ENCODE measurements at regions not wholly inside any gene's neighbourhood (a gene's known extent, or its start where the extent isn't known, plus 50 kb on each side); places are given as distances from the start of the nearest gene placed in this dataset.

- H3K27me3 ChIP-seq (replicated peaks in 1 of 4; ENCODE audit: control insufficient read depth in 3 of 4, extremely low read depth in 1 of 4, insufficient read depth in 3 of 4, low read length in 3 of 4): peaks cover 0 to 1% (median 0%) of the 10 kb centered on the region in 4 experiments; a peak in 1 of 7 replicates
- no peaks in the 10 kb centered on the region; a peak in 1 of 7 replicates for H3K4me1 ChIP-seq (replicated peaks in 1 of 4; ENCODE audit: control insufficient read depth in 3 of 4, insufficient read depth in 4 of 4, low read length in 3 of 4)
- no peaks in the 10 kb centered on the region for H4K20me1 ChIP-seq (replicated peaks in 1 of 2; ENCODE audit: control insufficient read depth in 1 of 2, insufficient read depth in 2 of 2, low read length in 2 of 2)
- DNase-seq (ENCODE audit: low read depth in 1 of 2, low spot score in 2 of 2) (no peak), FAIRE-seq (no peak)
- WGBS, 2 experiments (ENCODE audit: extremely low coverage in 1 of 2, insufficient coverage in 1 of 2, insufficient read length in 1 of 2, insufficient replicate concordance in 2 of 2, low coverage in 1 of 2, low lambda C conversion rate in 2 of 2, missing lambda C conversion rate in 1 of 2): 89% methylated on average over 5 of the region's 5 CpGs; no CpG with 5 or more reads in 1 of the 2 experiments
- ChIA-PET POLR2A (ENCODE audit: partially characterized antibody) (no interaction called here), CTCF (ENCODE audit: partially characterized antibody) (interaction anchor here (2.0 kb wide), 1 partner anchor 92 kb away, joined by 7 read pairs; no protein-coding TSS in a partner anchor)
- no peak overlapping the region for H2AFZ ChIP-seq (ENCODE audit: low read length)
- H4K5ac ChIP-seq (ENCODE audit: insufficient read length, low read depth, low read length): no peak overlapping the region
- no peak overlapping the region for H2BK120ac ChIP-seq (replicated peaks; ENCODE audit: low read depth, low read length)
- H4K91ac ChIP-seq (replicated peaks; ENCODE audit: insufficient read length, low read length): no peak overlapping the region
- no peak overlapping the region for H3K9ac ChIP-seq (replicated peaks in 1 of 4; ENCODE audit: extremely low read depth in 1 of 4, low read depth in 3 of 4, low read length in 3 of 4)
- TF ChIP-seq NANOG (IDR thresholded peaks at IDR 0.05; ENCODE audit: insufficient read depth, low read depth, low read length, poor library complexity, severe bottlenecking) (no peak), PHF8 (conservative IDR thresholded peaks at IDR 0.05; ENCODE audit: low read depth, low read length) (no peak), MAX (IDR thresholded peaks at IDR 0.05) (no peak)
- no peak overlapping the region for H3K56ac ChIP-seq (replicated peaks; ENCODE audit: insufficient read length, low read depth, low read length)
- H3K27ac ChIP-seq (ENCODE audit: low read depth, low read length): no peak overlapping the region
- no peaks in the 10 kb centered on the region for H3K9me3 ChIP-seq (ENCODE audit: insufficient read depth in 2 of 2, low read depth in 1 of 2, low read length in 1 of 2)
- H3K79me1 ChIP-seq (ENCODE audit: low read depth, low read length): no peaks in the 10 kb centered on the region
- H3K23me2 ChIP-seq (ENCODE audit: low read depth, low read length): no peaks in the 10 kb centered on the region
- no peak overlapping the region for H2BK12ac ChIP-seq (ENCODE audit: low read depth, low read length)
- H3K23ac ChIP-seq (ENCODE audit: insufficient read length): no peak overlapping the region
- H2BK20ac ChIP-seq (ENCODE audit: low read length): no peak overlapping the region
- H2BK5ac ChIP-seq (ENCODE audit: low read depth, low read length): no peak overlapping the region
- H3K4me3 ChIP-seq (ENCODE audit: extremely low read depth in 1 of 4, insufficient read depth in 2 of 4, low read depth in 3 of 4, low read length in 4 of 4): no peak overlapping the region
- H3K36me3 ChIP-seq (ENCODE audit: control insufficient read depth in 2 of 4, insufficient read depth in 4 of 4, low read length in 3 of 4): no peaks in the 10 kb centered on the region
- H3K14ac ChIP-seq (ENCODE audit: insufficient read length): no peak overlapping the region
- no peaks in the 10 kb centered on the region for H3K79me2 ChIP-seq (ENCODE audit: control insufficient read depth in 1 of 2, insufficient read depth in 2 of 2, low read length in 2 of 2)
- H3K4ac ChIP-seq (replicated peaks; ENCODE audit: insufficient read length, low read depth, low read length): no peak overlapping the region
- H2BK15ac ChIP-seq (ENCODE audit: low read length): no peak overlapping the region
- H4K8ac ChIP-seq (ENCODE audit: extremely low read depth, insufficient read depth, low read length): no peak overlapping the region; the same call in 1 of the 2 replicates
- H2AK5ac ChIP-seq (ENCODE audit: low read depth, low read length): no peak overlapping the region
- H3K18ac ChIP-seq (ENCODE audit: extremely low read depth, low read length): no peak overlapping the region
- H3K4me2 ChIP-seq (ENCODE audit: insufficient read depth in 1 of 2, low read depth in 2 of 2, low read length in 2 of 2): no peak overlapping the region
Measured at GRCh38 chr5:93893075-93893474, 151.7 kb upstream of the POU5F2 start.

All from H1 (cell line).